Stomach (tissue), 4 donors: ENCODE measurements at regions not wholly inside any gene's neighbourhood (a gene's known extent, or its start where the extent isn't known, plus 50 kb on each side); places are given as distances from the start of the nearest gene placed in this dataset.

ENCODE experiments used
- CTCF ChIP-seq, 7 experiments: fragments of 450-650 bp in 4 of 7; fragments of 200-600 bp in 3 of 7; sonication (generic) in 3 of 7; IDR thresholded peaks; one replicate each; pipeline ENCODE4 v1.5.1; 2016 to 2019; ENCODE audit warnings: antibody characterized with exemption in 7 of 7, control low read depth in 2 of 7, mild to moderate bottlenecking in 1 of 7
- POLR2A ChIP-seq, 4 donors: fragments of 450-650 bp; IDR thresholded peaks; one replicate each; pipeline ENCODE4 v1.6.1; 2016; ENCODE audit warnings: antibody characterized with exemption in 4 of 4, control low read depth in 2 of 4, mild to moderate bottlenecking in 1 of 4, moderate library complexity in 1 of 4

GRCh38 chr10:65500716-65501115 is 1425.1 kb upstream of the LRRTM3 start:
- TF ChIP-seq POLR2A (IDR thresholded peaks at IDR 0.05): no peak
- TF ChIP-seq CTCF (IDR thresholded peaks at IDR 0.05): no peak
